GM11168 (cell line): ENCODE measurements at regions not wholly inside any gene's neighbourhood (a gene's known extent, or its start where the extent isn't known, plus 50 kb on each side); places are given as distances from the start of the nearest gene placed in this dataset.

Source experiments
- in situ Hi-C: fragments of 300-500 bp; cut with MboI; formaldehyde crosslinking; loops from one replicate; pipeline ENCODE4 v1.12.0; 2022; ENCODE audit warnings: low sequenced_read_pairs; ENCODE audit not compliant: unreplicated experiment

- in situ Hi-C loops: no loop called here
Observed at GRCh38 chr13:22736768-22737092, 444.0 kb upstream of the SGCG start.

DNA sequence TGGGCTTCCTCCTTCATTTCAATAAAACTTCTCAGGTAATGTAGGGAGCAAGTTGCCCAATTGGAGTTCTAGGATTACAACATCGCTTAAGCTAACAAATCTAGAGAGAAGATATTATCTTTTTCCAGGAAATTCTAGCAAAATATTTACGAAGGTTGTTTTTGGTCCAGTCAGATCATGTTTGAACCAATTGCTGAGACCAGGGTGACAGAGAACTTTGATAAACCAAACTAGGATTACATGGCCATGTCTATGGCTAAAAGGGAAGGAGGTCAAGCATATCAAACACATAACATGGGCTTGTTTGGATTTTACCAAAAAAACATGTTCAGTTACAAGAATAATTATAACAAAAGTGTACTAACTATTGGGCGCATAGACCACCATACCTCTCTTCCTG lies 442.4 kb upstream of the SGCG start:
- in situ Hi-C loops: no loop called here

GRCh38 chr13:22740264-22740663 lies 440.5 kb upstream of the SGCG start:
- in situ Hi-C loops: no loop called here

DNA sequence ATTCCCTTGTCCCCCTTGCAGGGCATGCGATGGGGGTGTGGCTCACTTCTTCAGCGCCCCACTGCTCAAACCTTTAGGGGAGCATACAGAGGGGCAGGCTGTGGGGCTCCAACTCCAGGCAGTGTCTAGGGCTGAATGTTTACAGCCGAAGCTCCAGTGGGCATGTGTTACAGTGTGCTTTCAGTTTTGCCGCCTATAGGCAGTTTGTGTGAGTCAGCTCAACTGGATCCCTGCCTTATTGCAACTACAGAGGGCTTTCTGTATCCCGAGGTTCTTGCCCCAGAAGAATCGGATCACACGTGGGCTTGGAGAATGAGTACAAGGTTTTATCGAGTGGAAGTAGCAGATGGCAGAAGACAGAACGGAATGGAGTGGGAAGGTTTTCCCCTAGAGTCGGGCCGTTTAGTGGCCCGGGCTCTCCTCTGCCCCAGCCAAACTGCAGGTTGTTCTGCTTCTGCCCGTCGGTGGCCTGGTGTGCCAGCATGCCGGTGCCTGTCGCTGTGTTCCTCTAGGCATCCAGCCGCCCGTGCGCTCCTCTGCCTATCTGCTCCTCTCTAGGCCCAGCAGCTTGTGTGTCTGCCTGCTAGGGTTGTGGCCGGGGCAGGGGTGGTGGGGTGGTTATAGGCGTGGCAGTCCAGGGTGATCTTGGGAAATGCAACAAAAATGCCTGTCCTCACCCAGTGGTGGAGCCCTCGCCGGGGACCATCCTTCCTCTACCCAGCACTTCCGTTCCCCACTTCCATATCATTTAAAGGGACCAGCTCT lies 435.9 kb upstream of the SGCG start:
- in situ Hi-C loops: no loop called here

GRCh38 chr13:22748866-22749577 lies 431.8 kb upstream of the SGCG start:
- in situ Hi-C loops: no loop called here

DNA sequence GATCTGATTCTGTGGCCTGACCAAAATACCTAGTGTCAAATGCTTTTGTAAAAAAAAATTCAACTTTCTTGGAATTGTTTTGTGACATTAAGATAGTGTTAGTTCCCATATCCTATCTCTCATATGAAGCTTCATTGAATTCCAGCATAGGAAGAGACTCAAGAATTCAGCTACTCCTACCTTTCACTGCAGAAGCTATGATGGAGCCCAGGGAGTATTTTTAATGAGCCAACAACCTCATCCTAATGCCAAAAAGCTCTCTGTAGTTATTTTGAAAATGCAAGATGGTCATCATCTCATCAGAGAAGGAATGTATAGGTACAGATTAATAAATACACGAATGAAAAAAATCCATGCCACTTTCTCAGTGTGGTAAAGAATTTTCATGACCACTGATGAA lies 431.2 kb upstream of the SGCG start:
- in situ Hi-C loops: no loop called here

- in situ Hi-C loops: no loop called here
Observed at GRCh38 chr13:22757530-22758120, 423.2 kb upstream of the SGCG start.

DNA sequence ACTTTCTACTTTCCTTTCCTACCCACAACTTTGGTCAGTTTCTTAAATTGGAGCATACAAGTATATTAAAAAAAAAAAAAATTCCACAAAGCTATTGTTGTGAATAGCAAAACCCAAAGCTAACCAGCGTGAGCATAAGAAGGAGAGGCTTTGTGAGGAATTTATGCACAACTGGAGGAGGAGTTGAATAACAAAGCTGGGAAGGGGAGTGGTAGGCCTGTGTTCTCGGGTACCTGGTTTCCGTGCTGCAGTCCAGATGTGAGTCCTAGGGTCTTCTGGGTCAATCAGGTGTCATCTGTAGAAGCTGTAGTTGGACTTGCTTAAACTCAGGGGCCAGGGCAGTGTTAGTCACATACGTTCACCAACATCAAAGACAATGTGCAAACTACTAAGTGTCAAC lies 422.5 kb upstream of the SGCG start:
- in situ Hi-C loops: no loop called here

- in situ Hi-C loops: no loop called here
Observed at GRCh38 chr13:22761709-22762108, 419.1 kb upstream of the SGCG start.

DNA sequence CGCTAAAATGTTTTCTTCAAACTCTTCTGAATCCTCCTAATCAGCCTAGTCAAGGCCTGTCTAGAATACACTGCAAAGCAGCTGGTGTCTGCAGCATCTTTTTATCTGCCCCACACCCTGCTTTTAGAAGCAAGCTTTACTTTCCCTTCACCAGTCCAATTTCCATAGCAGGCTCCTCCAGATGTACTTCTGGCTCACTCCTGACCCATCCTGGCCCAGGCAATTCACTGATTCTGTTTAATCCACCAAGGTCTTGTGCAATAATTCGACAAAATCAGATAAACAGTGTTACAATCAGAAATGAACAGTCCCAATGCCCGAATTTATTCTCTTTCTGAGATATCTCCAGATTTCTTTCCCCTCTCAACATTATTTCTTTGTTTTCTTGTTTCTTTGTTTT lies 415.2 kb upstream of the SGCG start:
- in situ Hi-C loops: no loop called here

- in situ Hi-C loops: no loop called here
Observed at GRCh38 chr13:22770891-22771290, 409.9 kb upstream of the SGCG start.

- in situ Hi-C loops: no loop called here
Observed at GRCh38 chr13:22773465-22773864, 407.3 kb upstream of the SGCG start.

DNA sequence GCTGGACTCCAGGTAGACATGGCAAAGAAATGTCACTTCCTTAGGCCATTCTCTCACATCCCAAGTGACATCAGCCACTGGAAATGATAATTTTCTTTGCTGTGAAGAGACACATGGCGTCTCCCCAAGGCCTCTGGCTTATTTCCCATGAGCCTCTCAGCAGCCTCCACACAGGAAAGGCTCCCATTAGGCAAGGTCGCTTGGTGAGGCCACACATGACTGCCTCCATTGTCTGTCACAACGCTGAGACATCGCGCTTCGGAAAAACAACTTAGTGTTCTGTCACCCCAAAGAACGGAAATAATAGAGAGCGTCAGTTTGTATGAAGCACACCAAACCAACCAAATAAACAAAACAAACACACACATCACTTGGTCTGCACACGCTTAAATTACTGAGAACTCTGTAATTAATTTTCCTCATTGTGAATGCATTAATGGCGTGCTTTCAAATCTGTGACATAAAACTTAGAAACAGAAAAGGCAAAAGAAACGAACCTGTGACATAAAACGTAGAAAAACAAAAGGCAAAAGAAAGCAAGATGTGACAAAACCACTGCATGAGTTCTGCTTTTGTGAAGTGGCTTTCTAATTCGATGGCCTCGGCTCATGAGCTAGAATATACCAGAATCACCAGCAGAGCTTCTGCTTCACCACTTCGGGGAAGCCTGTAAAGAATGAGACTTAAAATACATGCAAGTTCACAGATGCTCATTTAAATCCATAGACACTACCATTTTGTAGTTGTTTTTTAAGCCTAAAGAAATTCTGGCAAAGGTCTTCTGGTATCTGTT lies 404.2 kb upstream of the SGCG start:
- in situ Hi-C loops: loop anchor here (25.0 kb wide), 1 partner anchor 1139 kb away; no protein-coding TSS in a partner anchor

DNA sequence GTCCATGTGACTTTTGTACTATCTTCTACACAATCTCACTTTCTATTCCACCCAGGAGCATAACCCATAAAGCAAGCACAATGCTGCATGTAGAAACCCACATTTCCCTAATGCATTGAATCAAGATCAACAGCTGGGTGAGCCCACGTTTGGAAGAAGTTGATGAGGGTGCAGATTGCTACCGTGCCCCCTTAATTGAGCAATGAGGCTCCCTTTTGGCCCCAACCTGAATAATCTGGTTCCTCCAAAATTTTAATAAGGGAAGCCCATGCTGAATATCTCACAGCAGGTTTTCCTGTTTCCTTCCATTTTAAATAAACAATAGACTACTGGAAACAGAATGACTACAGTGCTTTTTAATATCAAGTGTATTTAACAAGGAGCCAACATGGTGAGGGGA lies 403.6 kb upstream of the SGCG start:
- in situ Hi-C loops: loop anchor here (25.0 kb wide), 1 partner anchor 1140 kb away; no protein-coding TSS in a partner anchor

- in situ Hi-C loops: loop anchor here (25.0 kb wide), 1 partner anchor 1152 kb away; no protein-coding TSS in a partner anchor
Observed at GRCh38 chr13:22789027-22789593, 391.7 kb upstream of the SGCG start.

- in situ Hi-C loops: loop anchor here (25.0 kb wide), 1 partner anchor 1153 kb away; no protein-coding TSS in a partner anchor
Observed at GRCh38 chr13:22789916-22790315, 390.9 kb upstream of the SGCG start.

DNA sequence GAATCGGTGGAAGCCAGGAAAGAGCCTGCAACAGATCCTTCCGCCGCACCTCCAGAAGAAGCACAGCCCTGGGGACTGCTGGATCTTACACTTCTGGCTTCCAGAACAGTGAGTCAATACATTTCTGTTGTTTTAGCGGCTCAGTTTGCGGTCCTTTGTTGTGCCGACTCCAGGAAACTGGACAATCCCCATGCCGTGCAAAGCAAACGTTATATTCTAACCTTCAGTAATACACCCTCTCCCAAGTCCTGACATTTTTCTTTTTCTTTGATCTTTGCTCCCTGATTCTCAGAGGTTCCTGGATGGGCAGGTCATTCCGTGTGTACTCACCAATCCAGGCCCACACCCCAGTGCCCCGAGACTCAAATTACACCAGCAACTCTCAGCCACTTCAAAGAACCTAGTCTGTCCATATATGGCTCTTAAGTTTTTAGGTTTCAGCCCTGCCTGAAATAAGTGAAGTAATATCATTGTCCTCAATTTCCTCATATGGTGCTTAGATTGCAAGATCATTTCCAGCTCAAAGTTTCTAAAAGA lies 387.1 kb upstream of the SGCG start:
- in situ Hi-C loops: loop anchor here (25.0 kb wide), 1 partner anchor 1156 kb away; no protein-coding TSS in a partner anchor

- in situ Hi-C loops: loop anchor here (10.0 kb wide), 1 partner anchor 234 kb away; no protein-coding TSS in a partner anchor
Observed at GRCh38 chr13:22800526-22801401, 380.0 kb upstream of the SGCG start.
